Suppressor macrophage treated with lipopolysaccharide for 4 hours (primary cell): ENCODE measurements at regions not wholly inside any gene's neighbourhood (a gene's known extent, or its start where the extent isn't known, plus 50 kb on each side); places are given as distances from the start of the nearest gene placed in this dataset.
"Not testable (repeated sequence)": the region's sequence is repeated elsewhere in the genome, so short reads cannot be mapped to it uniquely, and the experiment has no call there.

Source experiments
- DNase-seq: peaks from one replicate; pipeline ENCODE4 v3.0.0-alpha.2; 2020

- DNase-seq = no peak
These were observed 50.7 kb upstream of the VPREB1 start for GRCh38 chr22:22193923-22194322.

GRCh38 chr22:22193462-22193861 lies 51.1 kb upstream of the VPREB1 start:
- not testable (repeated sequence) for DNase-seq

- DNase-seq = not testable (repeated sequence)
These were observed 51.6 kb upstream of the VPREB1 start for GRCh38 chr22:22193006-22193405.

- DNase-seq = not testable (repeated sequence)
These were observed 54.8 kb upstream of the VPREB1 start for GRCh38 chr22:22189796-22190195.

- not testable (repeated sequence) for DNase-seq
These were observed 56.7 kb upstream of the VPREB1 start for GRCh38 chr22:22187863-22188262.

GRCh38 chr22:22187299-22187698 lies 57.3 kb upstream of the VPREB1 start:
- DNase-seq = no peak

- DNase-seq = no peak
These were observed 58.6 kb upstream of the VPREB1 start for GRCh38 chr22:22185844-22186499.

- no peak for DNase-seq
These were observed 59.4 kb upstream of the VPREB1 start for GRCh38 chr22:22185217-22185616.

- no peak for DNase-seq
These were observed 60.2 kb upstream of the VPREB1 start for GRCh38 chr22:22184277-22184807.

- DNase-seq = no peak
These were observed 61.7 kb upstream of the VPREB1 start for GRCh38 chr22:22182990-22183264.

GRCh38 chr22:22182218-22182989 lies 62.2 kb upstream of the VPREB1 start:
- DNase-seq = no peak

GRCh38 chr22:22181341-22181850 lies 63.2 kb upstream of the VPREB1 start:
- DNase-seq = no peak

GRCh38 chr22:22180738-22181285 lies 63.8 kb upstream of the VPREB1 start:
- no peak for DNase-seq

- no peak for DNase-seq
These were observed 64.7 kb upstream of the VPREB1 start for GRCh38 chr22:22179858-22180257.

- no peak for DNase-seq
These were observed 65.6 kb upstream of the VPREB1 start for GRCh38 chr22:22178992-22179391.

- no peak for DNase-seq
These were observed 66.1 kb upstream of the VPREB1 start for GRCh38 chr22:22178355-22178965.

- no peak for DNase-seq
These were observed 67.5 kb upstream of the VPREB1 start for GRCh38 chr22:22176929-22177616.

- not testable (repeated sequence) for DNase-seq
These were observed 71.5 kb upstream of the VPREB1 start for GRCh38 chr22:22172896-22173628.

- no peak for DNase-seq
These were observed 73.0 kb upstream of the VPREB1 start for GRCh38 chr22:22171357-22172218.

GRCh38 chr22:22169923-22170322 lies 74.7 kb upstream of the VPREB1 start:
- no peak for DNase-seq
